ENCODE measurements at regions not wholly inside any gene's neighbourhood (a gene's known extent, or its start where the extent isn't known, plus 50 kb on each side); places are given as distances from the start of the nearest gene placed in this dataset.

GRCh38 chr15:70249616-70250015, 151.9 kb upstream of the TLE3 start:
- no peak overlapping the region for H3K9ac ChIP-seq (ENCODE audit: control insufficient read depth, insufficient read depth, low read length)
- POLR2A ChIA-PET, result interaction anchor here (1.1 to 1.4 kb wide), 2 partner anchors 9 to 11 kb away, joined by 3 read pairs; no protein-coding TSS in a partner anchor

More at GRCh38 chr15:70249616-70250015, 151.9 kb upstream of the TLE3 start:
- Histone ChIP-seq H3K9me3 (replicated peaks; ENCODE audit: control insufficient read depth, insufficient read depth, low read length) (no peaks in the 10 kb centered on the region), H3K4me2 (ENCODE audit: control insufficient read depth, insufficient read depth) (no peak overlapping the region), H3K27ac (ENCODE audit: control insufficient read depth, insufficient read depth) (no peak overlapping the region), H3K36me3 (ENCODE audit: control insufficient read depth in 2 of 2, insufficient read depth in 2 of 2, low read length in 1 of 2) (no peaks in the 10 kb centered on the region), H2AFZ (ENCODE audit: control insufficient read depth, low read depth, low read length) (no peak overlapping the region), H3K4me1 (ENCODE audit: control insufficient read depth, insufficient read depth, low read length) (peaks cover 26% of the 10 kb centered on the region), H3K79me2 (ENCODE audit: control insufficient read depth, insufficient read depth, low read length) (no peaks in the 10 kb centered on the region), H3K27me3 (replicated peaks in 1 of 2; ENCODE audit: control insufficient read depth in 2 of 2, insufficient read depth in 2 of 2, low read length in 1 of 2) (no peaks in the 10 kb centered on the region), H3K4me3 (no peak overlapping the region), H4K20me1 (ENCODE audit: control insufficient read depth, insufficient read depth) (no peaks in the 10 kb centered on the region)
- RAD21 ChIA-PET (ENCODE audit: unreplicated experiment), result no interaction called here
- no peak for DNase-seq (ENCODE audit: low read depth, low spot score)
- in situ Hi-C loops (cut with MboI) (no loop called here), intact Hi-C loops (cut with micrococcal nuclease; ENCODE audit: unreplicated experiment) (no loop called here)
- SMC1A ChIA-PET (ENCODE audit: uncharacterized antibody, unreplicated experiment), result interaction anchor here (1.1 kb wide), 1 partner anchor 21 kb away, joined by 5 read pairs; no protein-coding TSS in a partner anchor
- 59% methylated on average over 6 of the region's 6 CpGs for WGBS (ENCODE audit: insufficient coverage, insufficient replicate concordance, low lambda C conversion rate, missing lambda C conversion rate)
- BruUV-seq (replicated peaks), result no TSS peak
- TF ChIP-seq BCL3 (IDR thresholded peaks at IDR 0.05; ENCODE audit: borderline replicate concordance, insufficient read depth, low read depth, low read length, poor library complexity, severe bottlenecking) (no peak), ELK1 (IDR thresholded peaks at IDR 0.05; ENCODE audit: low read depth, low read length) (no peak), CBX3 (IDR thresholded peaks at IDR 0.05; ENCODE audit: borderline replicate concordance, low read depth) (no peak), ZZZ3 (IDR thresholded peaks at IDR 0.05; ENCODE audit: control insufficient read depth, insufficient read length, low read depth) (no peak), BACH1 (IDR thresholded peaks at IDR 0.05; ENCODE audit: borderline replicate concordance) (no peak), PAX8 (IDR thresholded peaks at IDR 0.05) (no peak), E4F1 (IDR thresholded peaks at IDR 0.05; ENCODE audit: borderline replicate concordance, partially characterized antibody) (no peak), E2F4 (IDR thresholded peaks at IDR 0.05; ENCODE audit: low read depth, low read length) (no peak), LARP7 (IDR thresholded peaks at IDR 0.05) (no peak), ETV6 (conservative IDR thresholded peaks at IDR 0.05 in 1 of 2, IDR thresholded peaks at IDR 0.05 in 1 of 2; ENCODE audit: borderline replicate concordance in 1 of 2, low read depth in 1 of 2) (no peak), NFIC (IDR thresholded peaks at IDR 0.05; ENCODE audit: low read depth, low read length) (no peak)
- CTCF ChIA-PET, result no interaction called here
- ATAC-seq, result no peak
- FAIRE-seq, result no peak
